Lower lobe of right lung (tissue), 2 donors: ENCODE measurements at regions not wholly inside any gene's neighbourhood (a gene's known extent, or its start where the extent isn't known, plus 50 kb on each side); places are given as distances from the start of the nearest gene placed in this dataset.
A peak's percentile ranks its signal among the peaks of the same experiment; 100 is the strongest.

Experiments
- ATAC-seq, 2 donors: fragments of 200-7000 bp; cut with Tn5 transposase; one replicate each; pipeline ENCODE4 v1.9.1; 2020 to 2022; ENCODE audit warnings: mild to moderate bottlenecking in 2 of 2, moderate library complexity in 2 of 2
- DNase-seq: peaks from one replicate; pipeline ENCODE4 v3.0.0-alpha.2; 2020
- H3K27ac ChIP-seq: fragments of 200-600 bp; one replicate; pipeline ENCODE4 v1.8.0; 2022
- H3K27me3 ChIP-seq: fragments of 200-600 bp; one replicate; pipeline ENCODE4 v1.8.0; 2022; ENCODE audit warnings: low read depth
- H3K36me3 ChIP-seq: fragments of 200-600 bp; one replicate; pipeline ENCODE4 v1.8.0; 2022; ENCODE audit warnings: mild to moderate bottlenecking
- H3K4me1 ChIP-seq: fragments of 200-600 bp; one replicate; pipeline ENCODE4 v1.8.0; 2022
- H3K4me3 ChIP-seq: fragments of 200-600 bp; one replicate; pipeline ENCODE4 v1.8.0; 2022; ENCODE audit warnings: mild to moderate bottlenecking
- H3K9me3 ChIP-seq: fragments of 200-600 bp; one replicate; pipeline ENCODE4 v1.8.0; 2022
- intact Hi-C: fragments of 100-400 bp; cut with DNase I; formaldehyde crosslinking; loops from one replicate; pipeline ENCODE4 v1.11.0; 2022
- TF ChIP-seq, protein P1 (sequence below): fragments of 200-600 bp; IDR thresholded peaks from one replicate; pipeline ENCODE4 v1.8.0; 2022; ENCODE audit warnings: antibody characterized with exemption, mild to moderate bottlenecking
- donor health status: DM: no; HTN: yes; CAD: no; lungs with severe emphysema.

DNA sequence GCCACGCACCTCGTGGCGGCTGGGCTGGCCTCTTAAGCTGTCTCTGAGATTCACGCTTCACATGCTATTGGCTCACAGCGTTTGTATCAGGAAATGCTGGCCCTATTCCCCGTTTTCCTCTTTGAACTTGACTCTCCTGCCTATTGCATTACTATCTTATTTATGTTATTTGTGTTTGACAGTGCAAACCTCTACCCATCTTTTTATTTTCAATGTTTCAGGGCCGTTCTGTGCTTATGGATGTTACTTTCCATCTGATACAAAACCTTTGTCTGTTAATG lies 149.9 kb upstream of the TWIST2 start:
- H3K4me3 ChIP-seq = no peak overlapping the region

DNA sequence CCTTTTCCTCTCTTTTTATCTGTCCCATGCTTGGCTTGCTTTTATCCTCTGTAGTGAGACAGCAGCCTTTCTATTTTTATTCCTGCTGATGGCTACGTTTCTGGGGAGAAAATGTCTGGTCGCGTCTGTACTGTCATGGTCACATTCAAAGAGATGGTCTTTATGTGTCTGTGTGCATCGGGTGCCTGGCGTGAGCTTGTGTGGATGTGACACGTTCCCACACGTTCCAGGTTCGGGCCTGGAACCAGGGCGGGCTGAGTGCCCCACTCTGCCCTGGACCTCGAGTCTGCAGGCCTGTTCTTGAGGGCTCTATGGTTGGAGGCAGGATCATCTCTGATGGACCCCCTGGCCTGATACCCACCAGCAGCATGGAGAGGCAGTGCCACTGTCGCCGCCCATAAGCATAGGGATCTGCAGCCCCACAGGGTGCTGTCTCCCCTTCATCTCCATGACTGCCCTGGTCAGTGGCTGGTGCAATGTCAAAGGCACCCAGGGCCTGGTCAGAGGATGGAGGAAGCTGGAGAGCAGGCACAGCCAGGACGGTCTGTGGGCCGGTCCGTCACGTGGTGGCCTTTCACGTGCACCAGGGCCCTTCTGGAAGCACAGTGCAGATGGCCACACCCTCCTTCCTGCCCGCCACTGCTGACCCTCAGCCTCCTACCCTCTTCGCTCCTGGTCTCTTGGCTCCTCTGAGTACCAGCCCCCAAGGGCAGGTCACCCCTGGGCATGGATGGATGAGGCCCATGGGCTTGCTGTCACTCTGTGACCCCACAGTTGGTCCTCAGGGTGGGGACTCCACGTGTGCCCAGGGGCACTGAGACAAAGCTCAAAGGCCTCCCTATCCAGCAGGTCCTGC lies 149.2 kb upstream of the TWIST2 start:
- ATAC-seq (no peak), DNase-seq (no peak)
- H3K36me3 ChIP-seq = no peaks in the 10 kb centered on the region
- peak overlapping the region; percentile 80 for H3K27ac ChIP-seq
- intact Hi-C loops = no loop called here
- peaks cover 24% of the 10 kb centered on the region for H3K4me1 ChIP-seq
- no peaks in the 10 kb centered on the region for H3K9me3 ChIP-seq
- H3K4me3 ChIP-seq = no peak overlapping the region
- TF ChIP-seq, protein P1, sequence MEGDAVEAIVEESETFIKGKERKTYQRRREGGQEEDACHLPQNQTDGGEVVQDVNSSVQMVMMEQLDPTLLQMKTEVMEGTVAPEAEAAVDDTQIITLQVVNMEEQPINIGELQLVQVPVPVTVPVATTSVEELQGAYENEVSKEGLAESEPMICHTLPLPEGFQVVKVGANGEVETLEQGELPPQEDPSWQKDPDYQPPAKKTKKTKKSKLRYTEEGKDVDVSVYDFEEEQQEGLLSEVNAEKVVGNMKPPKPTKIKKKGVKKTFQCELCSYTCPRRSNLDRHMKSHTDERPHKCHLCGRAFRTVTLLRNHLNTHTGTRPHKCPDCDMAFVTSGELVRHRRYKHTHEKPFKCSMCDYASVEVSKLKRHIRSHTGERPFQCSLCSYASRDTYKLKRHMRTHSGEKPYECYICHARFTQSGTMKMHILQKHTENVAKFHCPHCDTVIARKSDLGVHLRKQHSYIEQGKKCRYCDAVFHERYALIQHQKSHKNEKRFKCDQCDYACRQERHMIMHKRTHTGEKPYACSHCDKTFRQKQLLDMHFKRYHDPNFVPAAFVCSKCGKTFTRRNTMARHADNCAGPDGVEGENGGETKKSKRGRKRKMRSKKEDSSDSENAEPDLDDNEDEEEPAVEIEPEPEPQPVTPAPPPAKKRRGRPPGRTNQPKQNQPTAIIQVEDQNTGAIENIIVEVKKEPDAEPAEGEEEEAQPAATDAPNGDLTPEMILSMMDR = no peak
- H3K27me3 ChIP-seq = no peaks in the 10 kb centered on the region

More for the DNA sequence above, 149.9 kb upstream of the TWIST2 start:
- DNase-seq (no peak), ATAC-seq (no peak)
- TF ChIP-seq, protein P1 = no peak
- H3K27me3 ChIP-seq = no peaks in the 10 kb centered on the region
- H3K27ac ChIP-seq = no peak overlapping the region
- peaks cover 24% of the 10 kb centered on the region for H3K4me1 ChIP-seq
- intact Hi-C loops = no loop called here
- H3K9me3 ChIP-seq = no peaks in the 10 kb centered on the region
- H3K36me3 ChIP-seq = no peaks in the 10 kb centered on the region

DNA sequence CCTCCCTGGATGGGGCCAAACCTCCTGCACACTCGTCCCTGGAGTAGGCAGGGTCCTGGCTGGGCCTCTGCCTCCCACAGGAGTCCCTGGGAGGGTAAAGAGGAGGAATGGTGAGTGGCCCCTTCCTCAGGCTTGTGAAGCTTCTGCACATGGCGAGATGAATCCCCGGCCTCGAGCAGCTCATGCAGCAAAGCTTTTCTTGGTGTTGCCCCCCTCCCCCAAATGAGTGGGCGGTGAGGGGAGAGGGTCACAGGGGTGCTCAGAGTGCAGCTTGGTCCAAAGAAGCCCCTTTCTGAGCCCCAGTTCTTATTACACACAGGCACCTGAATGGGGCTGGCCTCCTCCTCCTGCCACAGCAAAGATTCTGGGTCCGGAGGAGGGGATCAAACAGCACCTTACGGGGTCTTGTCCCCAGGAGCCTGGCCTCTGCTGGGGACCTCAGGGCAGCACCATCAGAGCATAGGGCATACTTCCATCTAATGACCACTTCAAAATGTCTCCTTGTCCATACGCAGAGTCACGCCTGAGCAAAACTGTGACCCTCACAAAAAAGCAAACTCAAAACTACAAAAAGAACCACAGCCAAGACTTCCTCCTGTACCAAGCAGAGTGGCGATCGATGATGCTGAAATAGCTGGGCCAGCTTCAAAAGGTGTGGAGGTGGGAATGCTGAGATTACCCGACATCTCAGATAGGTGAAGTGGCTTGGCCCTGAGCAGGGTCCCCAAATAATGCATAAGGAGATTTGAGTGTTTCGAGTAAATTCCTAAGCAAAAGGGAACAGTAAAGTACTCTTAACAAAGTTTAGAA lies 148.4 kb upstream of the TWIST2 start:
- no peaks in the 10 kb centered on the region for H3K9me3 ChIP-seq
- intact Hi-C loops = no loop called here
- H3K36me3 ChIP-seq = no peaks in the 10 kb centered on the region
- DNase-seq = no peak
- H3K4me3 ChIP-seq = no peak overlapping the region
- TF ChIP-seq, protein P1 = no peak
- peaks cover 24% of the 10 kb centered on the region for H3K4me1 ChIP-seq
- no peaks in the 10 kb centered on the region for H3K27me3 ChIP-seq
- ATAC-seq = peak; percentile 78 to 84
- peak overlapping the region; percentile 80 for H3K27ac ChIP-seq

DNA sequence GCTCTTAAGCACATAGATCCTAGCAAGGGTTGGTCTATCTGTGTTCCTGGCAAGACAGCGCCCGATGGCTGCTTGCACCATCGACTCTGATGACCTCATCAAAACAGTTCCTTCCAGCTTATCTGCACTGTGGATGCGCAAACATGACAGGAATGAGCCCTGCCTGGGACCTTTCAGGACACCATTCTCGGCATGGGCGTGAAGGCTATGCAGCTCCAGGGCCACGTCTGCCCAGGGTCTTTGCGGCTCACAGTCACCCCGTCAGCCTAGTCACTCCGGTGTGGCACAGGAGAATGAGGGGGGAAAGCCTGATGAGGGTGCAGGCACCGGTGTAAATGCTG lies 147.8 kb upstream of the TWIST2 start:
- no peaks in the 10 kb centered on the region for H3K27me3 ChIP-seq
- peak; percentile 90 to 91 for ATAC-seq
- H3K36me3 ChIP-seq = no peaks in the 10 kb centered on the region
- TF ChIP-seq, protein P1 = no peak
- intact Hi-C loops = no loop called here
- DNase-seq = peak; percentile 80
- no peaks in the 10 kb centered on the region for H3K9me3 ChIP-seq
- peak overlapping the region; percentile 80 for H3K27ac ChIP-seq
- H3K4me1 ChIP-seq = peaks cover 24% of the 10 kb centered on the region
- no peak overlapping the region for H3K4me3 ChIP-seq

DNA sequence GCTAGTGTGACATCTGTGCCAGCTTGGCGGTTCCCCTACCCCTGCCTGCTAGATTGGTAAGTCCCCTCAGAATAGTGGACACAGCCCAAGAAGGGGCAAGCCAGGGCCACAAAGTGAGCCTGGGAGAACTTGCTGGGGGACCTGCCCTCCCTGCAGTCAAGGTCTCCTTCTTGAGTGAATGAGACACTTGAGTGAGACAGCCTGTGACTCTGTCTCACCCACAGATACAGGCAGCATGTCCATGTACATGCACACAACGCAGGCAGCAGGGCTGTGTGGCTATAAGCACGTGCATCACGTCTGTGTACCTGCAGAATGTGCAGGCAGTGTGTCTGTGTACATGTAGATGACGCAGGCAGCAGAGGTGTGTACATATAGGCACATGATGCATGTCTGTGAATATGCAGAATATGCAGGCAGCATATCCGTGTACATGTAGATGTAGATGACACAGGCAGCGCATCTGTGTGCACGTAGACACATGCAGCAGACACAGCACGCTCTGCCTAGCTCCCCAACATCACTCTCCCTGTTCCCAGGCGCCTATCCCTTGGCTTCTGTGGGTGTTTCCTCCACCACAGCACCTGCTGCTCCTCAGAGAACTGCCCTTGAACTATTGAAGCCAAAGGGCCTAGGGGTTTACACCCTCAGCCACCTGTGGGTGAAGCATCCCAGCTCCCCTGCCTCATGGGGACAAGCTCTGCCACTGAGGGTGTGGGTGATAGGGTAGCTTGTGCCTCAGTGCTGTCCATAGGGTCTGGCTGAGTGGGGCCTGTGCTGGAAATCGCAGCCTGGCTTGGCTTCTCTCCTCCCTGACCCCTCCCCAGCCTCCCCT lies 147.2 kb upstream of the TWIST2 start:
- Histone ChIP-seq H3K9me3 (no peaks in the 10 kb centered on the region), H3K27me3 (no peaks in the 10 kb centered on the region), H3K27ac (peak overlapping the region; percentile 80), H3K4me3 (no peak overlapping the region), H3K36me3 (no peaks in the 10 kb centered on the region), H3K4me1 (peaks cover 24% of the 10 kb centered on the region)
- intact Hi-C loops = no loop called here
- DNase-seq (no peak), ATAC-seq (peak; percentile 5 to 25)
- TF ChIP-seq, protein P1 = no peak
